ENCODE measurements at regions not wholly inside any gene's neighbourhood (a gene's known extent, or its start where the extent isn't known, plus 50 kb on each side); places are given as distances from the start of the nearest gene placed in this dataset.

DNA sequence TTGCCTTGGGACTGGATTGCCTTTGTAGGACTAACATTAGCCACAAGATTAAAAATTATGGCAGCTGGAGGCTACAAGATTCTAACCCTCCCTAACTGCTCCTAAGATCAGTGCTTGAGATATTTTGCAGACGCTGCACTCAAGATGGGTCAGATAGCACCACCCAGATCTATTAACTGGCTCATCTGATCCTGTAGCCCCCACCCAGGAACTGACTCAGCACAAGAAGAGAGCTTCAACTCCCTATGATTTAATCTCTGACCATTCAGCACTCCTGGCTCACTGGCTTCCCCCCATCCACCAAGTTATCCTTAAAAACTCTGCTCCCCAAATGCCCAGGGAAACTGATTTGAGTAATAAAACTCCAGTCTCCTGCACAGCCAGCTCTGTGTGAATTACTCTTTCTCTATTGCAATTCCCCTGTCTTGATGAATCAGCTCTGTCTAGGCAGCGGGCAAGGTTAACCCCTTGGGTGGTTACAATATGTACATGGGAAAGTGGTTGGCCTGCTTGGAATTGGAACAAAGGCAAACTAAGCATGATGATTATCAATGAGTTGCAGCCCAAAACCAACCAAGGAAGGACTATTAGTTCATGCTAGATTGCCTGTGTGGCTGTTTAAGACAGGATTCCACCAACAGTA is 111.3 kb downstream of the OR2B2 start:
- TF ChIP-seq, protein P1, sequence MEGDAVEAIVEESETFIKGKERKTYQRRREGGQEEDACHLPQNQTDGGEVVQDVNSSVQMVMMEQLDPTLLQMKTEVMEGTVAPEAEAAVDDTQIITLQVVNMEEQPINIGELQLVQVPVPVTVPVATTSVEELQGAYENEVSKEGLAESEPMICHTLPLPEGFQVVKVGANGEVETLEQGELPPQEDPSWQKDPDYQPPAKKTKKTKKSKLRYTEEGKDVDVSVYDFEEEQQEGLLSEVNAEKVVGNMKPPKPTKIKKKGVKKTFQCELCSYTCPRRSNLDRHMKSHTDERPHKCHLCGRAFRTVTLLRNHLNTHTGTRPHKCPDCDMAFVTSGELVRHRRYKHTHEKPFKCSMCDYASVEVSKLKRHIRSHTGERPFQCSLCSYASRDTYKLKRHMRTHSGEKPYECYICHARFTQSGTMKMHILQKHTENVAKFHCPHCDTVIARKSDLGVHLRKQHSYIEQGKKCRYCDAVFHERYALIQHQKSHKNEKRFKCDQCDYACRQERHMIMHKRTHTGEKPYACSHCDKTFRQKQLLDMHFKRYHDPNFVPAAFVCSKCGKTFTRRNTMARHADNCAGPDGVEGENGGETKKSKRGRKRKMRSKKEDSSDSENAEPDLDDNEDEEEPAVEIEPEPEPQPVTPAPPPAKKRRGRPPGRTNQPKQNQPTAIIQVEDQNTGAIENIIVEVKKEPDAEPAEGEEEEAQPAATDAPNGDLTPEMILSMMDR (conservative IDR thresholded peaks at IDR 0.05; ENCODE audit: low read depth in 2 of 2): no peak
- TF ChIP-seq, protein P2, sequence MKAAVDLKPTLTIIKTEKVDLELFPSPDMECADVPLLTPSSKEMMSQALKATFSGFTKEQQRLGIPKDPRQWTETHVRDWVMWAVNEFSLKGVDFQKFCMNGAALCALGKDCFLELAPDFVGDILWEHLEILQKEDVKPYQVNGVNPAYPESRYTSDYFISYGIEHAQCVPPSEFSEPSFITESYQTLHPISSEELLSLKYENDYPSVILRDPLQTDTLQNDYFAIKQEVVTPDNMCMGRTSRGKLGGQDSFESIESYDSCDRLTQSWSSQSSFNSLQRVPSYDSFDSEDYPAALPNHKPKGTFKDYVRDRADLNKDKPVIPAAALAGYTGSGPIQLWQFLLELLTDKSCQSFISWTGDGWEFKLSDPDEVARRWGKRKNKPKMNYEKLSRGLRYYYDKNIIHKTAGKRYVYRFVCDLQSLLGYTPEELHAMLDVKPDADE (IDR thresholded peaks at IDR 0.05): no peak
- no peak for TF ChIP-seq EZH2 (IDR thresholded peaks at IDR 0.05; ENCODE audit: low read depth, unreplicated experiment)
- TF ChIP-seq STAT1 (IDR thresholded peaks at IDR 0.05; ENCODE audit: unreplicated experiment): no peak
- TF ChIP-seq POLR2AphosphoS5 (IDR thresholded peaks at IDR 0.05; ENCODE audit: low read depth): no peak
- no peak for TF ChIP-seq EZH2phosphoT487 (IDR thresholded peaks at IDR 0.05; ENCODE audit: unreplicated experiment)
- TF ChIP-seq, protein P3, sequence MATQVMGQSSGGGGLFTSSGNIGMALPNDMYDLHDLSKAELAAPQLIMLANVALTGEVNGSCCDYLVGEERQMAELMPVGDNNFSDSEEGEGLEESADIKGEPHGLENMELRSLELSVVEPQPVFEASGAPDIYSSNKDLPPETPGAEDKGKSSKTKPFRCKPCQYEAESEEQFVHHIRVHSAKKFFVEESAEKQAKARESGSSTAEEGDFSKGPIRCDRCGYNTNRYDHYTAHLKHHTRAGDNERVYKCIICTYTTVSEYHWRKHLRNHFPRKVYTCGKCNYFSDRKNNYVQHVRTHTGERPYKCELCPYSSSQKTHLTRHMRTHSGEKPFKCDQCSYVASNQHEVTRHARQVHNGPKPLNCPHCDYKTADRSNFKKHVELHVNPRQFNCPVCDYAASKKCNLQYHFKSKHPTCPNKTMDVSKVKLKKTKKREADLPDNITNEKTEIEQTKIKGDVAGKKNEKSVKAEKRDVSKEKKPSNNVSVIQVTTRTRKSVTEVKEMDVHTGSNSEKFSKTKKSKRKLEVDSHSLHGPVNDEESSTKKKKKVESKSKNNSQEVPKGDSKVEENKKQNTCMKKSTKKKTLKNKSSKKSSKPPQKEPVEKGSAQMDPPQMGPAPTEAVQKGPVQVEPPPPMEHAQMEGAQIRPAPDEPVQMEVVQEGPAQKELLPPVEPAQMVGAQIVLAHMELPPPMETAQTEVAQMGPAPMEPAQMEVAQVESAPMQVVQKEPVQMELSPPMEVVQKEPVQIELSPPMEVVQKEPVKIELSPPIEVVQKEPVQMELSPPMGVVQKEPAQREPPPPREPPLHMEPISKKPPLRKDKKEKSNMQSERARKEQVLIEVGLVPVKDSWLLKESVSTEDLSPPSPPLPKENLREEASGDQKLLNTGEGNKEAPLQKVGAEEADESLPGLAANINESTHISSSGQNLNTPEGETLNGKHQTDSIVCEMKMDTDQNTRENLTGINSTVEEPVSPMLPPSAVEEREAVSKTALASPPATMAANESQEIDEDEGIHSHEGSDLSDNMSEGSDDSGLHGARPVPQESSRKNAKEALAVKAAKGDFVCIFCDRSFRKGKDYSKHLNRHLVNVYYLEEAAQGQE (IDR thresholded peaks at IDR 0.05; ENCODE audit: unreplicated experiment): no peak
- TF ChIP-seq CREB1 (CRISPR knock-in tag; IDR thresholded peaks at IDR 0.05; ENCODE audit: low read depth): no peak
- TF ChIP-seq JUNB (IDR thresholded peaks at IDR 0.05; ENCODE audit: unreplicated experiment): no peak
